ENCODE measurements at regions not wholly inside any gene's neighbourhood (a gene's known extent, or its start where the extent isn't known, plus 50 kb on each side); places are given as distances from the start of the nearest gene placed in this dataset.

- TF ChIP-seq, protein P1, sequence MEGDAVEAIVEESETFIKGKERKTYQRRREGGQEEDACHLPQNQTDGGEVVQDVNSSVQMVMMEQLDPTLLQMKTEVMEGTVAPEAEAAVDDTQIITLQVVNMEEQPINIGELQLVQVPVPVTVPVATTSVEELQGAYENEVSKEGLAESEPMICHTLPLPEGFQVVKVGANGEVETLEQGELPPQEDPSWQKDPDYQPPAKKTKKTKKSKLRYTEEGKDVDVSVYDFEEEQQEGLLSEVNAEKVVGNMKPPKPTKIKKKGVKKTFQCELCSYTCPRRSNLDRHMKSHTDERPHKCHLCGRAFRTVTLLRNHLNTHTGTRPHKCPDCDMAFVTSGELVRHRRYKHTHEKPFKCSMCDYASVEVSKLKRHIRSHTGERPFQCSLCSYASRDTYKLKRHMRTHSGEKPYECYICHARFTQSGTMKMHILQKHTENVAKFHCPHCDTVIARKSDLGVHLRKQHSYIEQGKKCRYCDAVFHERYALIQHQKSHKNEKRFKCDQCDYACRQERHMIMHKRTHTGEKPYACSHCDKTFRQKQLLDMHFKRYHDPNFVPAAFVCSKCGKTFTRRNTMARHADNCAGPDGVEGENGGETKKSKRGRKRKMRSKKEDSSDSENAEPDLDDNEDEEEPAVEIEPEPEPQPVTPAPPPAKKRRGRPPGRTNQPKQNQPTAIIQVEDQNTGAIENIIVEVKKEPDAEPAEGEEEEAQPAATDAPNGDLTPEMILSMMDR (conservative IDR thresholded peaks at IDR 0.05; ENCODE audit: low read depth, low read length) = no peak
- TF ChIP-seq EZH2 (IDR thresholded peaks at IDR 0.05; ENCODE audit: low read length, unreplicated experiment) = no peak
- no peak for TF ChIP-seq EZH2phosphoT487 (IDR thresholded peaks at IDR 0.05; ENCODE audit: borderline replicate concordance, low read length)
Observed at GRCh38 chr5:40034441-40034840, 609.7 kb upstream of the DAB2 start.
